A673 (cell line): ENCODE measurements at regions not wholly inside any gene's neighbourhood (a gene's known extent, or its start where the extent isn't known, plus 50 kb on each side); places are given as distances from the start of the nearest gene placed in this dataset.
"Not testable (repeated sequence)": the region's sequence is repeated elsewhere in the genome, so short reads cannot be mapped to it uniquely, and the experiment has no call there.

Source experiments
- BruUV-seq: library from RNA; stranded (reverse); fragments of 400-500 nt; replicated peaks from 2 replicates; lab custom pipeline; 2021; lab: Mats Ljungman, UMichigan
- CTCF ChIA-PET: fragments of 300-600 bp; sonication (Branson Sonifier 250); formaldehyde crosslinking; loops from one replicate; lab custom pipeline; 2022; ENCODE audit warnings: antibody characterized with exemption; lab: Charles Lee
- POLR2A ChIA-PET: fragments of 300-600 bp; sonication (Branson Sonifier 250); formaldehyde crosslinking; loops from one replicate; lab custom pipeline; 2022; ENCODE audit warnings: antibody characterized with exemption; ENCODE audit not compliant: low non-redundant PET; lab: Charles Lee
- DNase-seq: peaks from one replicate; pipeline ENCODE4 v3.0.0-alpha.2; 2015; ENCODE audit warnings: low spot score
- H3K27ac ChIP-seq: fragments of 200-600 bp; sonication (generic); 2 replicates; pipeline ENCODE4 v1.5.1; 2016; ENCODE audit warnings: mixed run types, low read depth, mild to moderate bottlenecking, mixed read lengths, antibody characterized with exemption, low read length; ENCODE audit not compliant: poor library complexity, severe bottlenecking
- H3K27me3 ChIP-seq: fragments of 200-600 bp; sonication (generic); replicated peaks from 2 replicates; pipeline ENCODE4 v1.6.1; 2017; ENCODE audit warnings: mixed run types, low read depth, mild to moderate bottlenecking, mixed read lengths, antibody characterized with exemption, low read length; ENCODE audit not compliant: insufficient read depth, poor library complexity
- H3K36me3 ChIP-seq: fragments of 200-600 bp; sonication (generic); 2 replicates; pipeline ENCODE4 v1.6.1; 2016; ENCODE audit warnings: mixed run types, mild to moderate bottlenecking, mixed read lengths, antibody characterized with exemption, low read length; ENCODE audit not compliant: insufficient read depth, poor library complexity, severe bottlenecking
- H3K4me1 ChIP-seq: fragments of 200-600 bp; sonication (generic); 2 replicates; pipeline ENCODE4 v1.6.1; 2017; ENCODE audit warnings: mixed run types, mild to moderate bottlenecking, mixed read lengths, antibody characterized with exemption, low read length; ENCODE audit not compliant: insufficient read depth, poor library complexity, severe bottlenecking
- H3K4me3 ChIP-seq: fragments of 200-600 bp; sonication (generic); 2 replicates; pipeline ENCODE4 v1.5.1; 2016; ENCODE audit warnings: low read depth, mixed run types, mild to moderate bottlenecking, mixed read lengths, low read length; ENCODE audit not compliant: poor library complexity, severe bottlenecking
- H3K9me3 ChIP-seq: fragments of 200-600 bp; sonication (generic); 2 replicates; pipeline ENCODE4 v1.6.1; 2016; ENCODE audit warnings: mixed run types, low read depth, mild to moderate bottlenecking, mixed read lengths, antibody characterized with exemption, low read length; ENCODE audit not compliant: poor library complexity, severe bottlenecking
- EZH2 ChIP-seq: fragments of 200-600 bp; sonication (generic); IDR thresholded peaks from 2 replicates; pipeline ENCODE4 v1.6.1; 2017; ENCODE audit warnings: borderline replicate concordance, low read depth, mild to moderate bottlenecking, mixed read lengths, antibody characterized with exemption, low read length; ENCODE audit not compliant: poor library complexity, severe bottlenecking
- intact Hi-C: fragments of 100-400 bp; cut with micrococcal nuclease; formaldehyde crosslinking; loops from one replicate; pipeline ENCODE4 v1.10.0; 2022; ENCODE audit not compliant: unreplicated experiment
- TF ChIP-seq, protein P1 (sequence below): fragments of 300-800, 200-600 bp; sonication (generic); conservative IDR thresholded peaks from 2 replicates; pipeline ENCODE4 v1.5.1; 2017; ENCODE audit warnings: low read depth, mild to moderate bottlenecking, antibody characterized with exemption, low read length, moderate library complexity, mixed read lengths

DNA sequence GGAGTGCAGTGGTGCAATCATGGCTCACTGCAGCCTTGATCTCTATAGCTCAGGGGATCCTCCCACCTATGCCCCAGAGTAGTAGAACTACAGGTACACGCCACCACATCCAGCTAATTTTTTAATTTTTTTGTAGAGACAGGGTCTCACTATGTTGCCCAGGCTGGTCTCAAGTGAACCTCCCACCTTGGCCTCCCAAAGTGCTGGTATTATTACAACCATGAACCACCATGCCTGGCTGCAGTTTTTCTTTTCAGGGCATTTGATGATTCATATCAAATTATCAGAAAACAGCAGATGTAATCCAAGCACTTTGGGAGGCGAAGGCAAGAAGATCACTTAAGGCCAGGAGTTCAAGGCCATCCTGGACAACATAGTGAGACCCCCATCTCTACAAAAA lies 88.4 kb upstream of the JARID2 start:
- H3K9me3 ChIP-seq = no peaks in the 10 kb centered on the region
- no peak for DNase-seq
- no peaks in the 10 kb centered on the region for H3K4me1 ChIP-seq
- no peak overlapping the region for H3K27ac ChIP-seq
- ChIA-PET CTCF (no interaction called here), POLR2A (no interaction called here)
- no peak for TF ChIP-seq EZH2
- TF ChIP-seq, protein P1, sequence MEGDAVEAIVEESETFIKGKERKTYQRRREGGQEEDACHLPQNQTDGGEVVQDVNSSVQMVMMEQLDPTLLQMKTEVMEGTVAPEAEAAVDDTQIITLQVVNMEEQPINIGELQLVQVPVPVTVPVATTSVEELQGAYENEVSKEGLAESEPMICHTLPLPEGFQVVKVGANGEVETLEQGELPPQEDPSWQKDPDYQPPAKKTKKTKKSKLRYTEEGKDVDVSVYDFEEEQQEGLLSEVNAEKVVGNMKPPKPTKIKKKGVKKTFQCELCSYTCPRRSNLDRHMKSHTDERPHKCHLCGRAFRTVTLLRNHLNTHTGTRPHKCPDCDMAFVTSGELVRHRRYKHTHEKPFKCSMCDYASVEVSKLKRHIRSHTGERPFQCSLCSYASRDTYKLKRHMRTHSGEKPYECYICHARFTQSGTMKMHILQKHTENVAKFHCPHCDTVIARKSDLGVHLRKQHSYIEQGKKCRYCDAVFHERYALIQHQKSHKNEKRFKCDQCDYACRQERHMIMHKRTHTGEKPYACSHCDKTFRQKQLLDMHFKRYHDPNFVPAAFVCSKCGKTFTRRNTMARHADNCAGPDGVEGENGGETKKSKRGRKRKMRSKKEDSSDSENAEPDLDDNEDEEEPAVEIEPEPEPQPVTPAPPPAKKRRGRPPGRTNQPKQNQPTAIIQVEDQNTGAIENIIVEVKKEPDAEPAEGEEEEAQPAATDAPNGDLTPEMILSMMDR = no peak
- no peak overlapping the region for H3K4me3 ChIP-seq
- no TSS peak for BruUV-seq
- intact Hi-C loops = no loop called here
- H3K27me3 ChIP-seq = no peaks in the 10 kb centered on the region
- H3K36me3 ChIP-seq = no peaks in the 10 kb centered on the region

DNA sequence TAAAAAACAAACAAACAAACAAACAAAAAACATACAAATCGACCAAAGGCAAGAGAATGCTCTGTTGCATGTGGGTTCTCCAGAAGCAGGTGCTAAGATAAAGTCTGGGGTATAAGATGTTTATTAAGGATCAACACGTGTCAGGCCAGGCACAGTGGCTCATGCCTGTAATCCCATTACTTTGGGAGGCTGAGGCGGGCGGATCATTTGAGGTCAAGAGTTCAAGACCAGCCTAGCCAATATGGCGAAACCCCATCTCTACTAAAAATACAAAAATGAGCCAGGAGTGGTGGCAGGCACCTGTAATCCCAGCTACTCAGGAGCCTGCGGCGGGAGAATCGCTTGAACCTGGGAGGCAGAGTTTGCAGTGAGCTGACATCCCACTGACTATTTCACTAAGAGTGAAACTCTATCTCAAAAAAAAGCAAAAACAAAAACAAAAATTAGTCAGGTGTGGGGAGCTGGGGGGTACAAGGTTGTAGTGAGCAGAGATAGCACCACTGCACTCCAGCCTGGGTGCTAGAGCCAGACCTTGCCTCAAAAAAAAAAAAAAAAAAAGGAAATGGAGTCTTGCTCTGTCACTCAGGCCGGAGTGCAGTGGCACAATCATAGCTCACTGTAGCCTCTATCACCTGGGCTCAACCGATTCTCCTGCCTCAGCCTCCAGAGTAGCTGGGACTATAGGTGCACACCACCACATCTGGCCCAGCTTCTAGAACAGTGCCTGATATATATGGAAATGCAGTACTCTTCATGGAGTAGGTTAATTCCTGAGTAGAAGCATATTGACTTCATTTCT lies 86.8 kb upstream of the JARID2 start:
- ChIA-PET CTCF (no interaction called here), POLR2A (no interaction called here)
- TF ChIP-seq, protein P1 = no peak
- TF ChIP-seq EZH2 = no peak

DNA sequence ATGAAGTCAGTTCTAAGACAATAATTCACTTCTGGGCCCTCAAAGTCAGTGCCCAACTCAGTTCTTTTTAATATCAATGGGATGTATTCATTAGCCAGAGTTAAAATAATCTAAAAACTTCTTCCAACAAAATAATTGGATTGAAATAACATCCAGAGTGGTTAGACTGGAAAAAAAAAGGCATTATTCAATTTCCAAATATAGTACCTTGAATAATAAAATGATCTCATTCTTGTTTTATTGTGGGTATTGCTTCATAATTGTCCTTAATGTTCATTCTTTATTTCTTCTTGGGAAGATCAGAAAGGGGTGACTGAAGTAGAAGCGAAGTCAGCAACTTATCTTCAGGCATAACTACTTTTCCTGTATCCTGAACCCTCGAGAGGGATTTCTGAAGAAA lies 85.1 kb upstream of the JARID2 start:
- no peak for DNase-seq

More for the DNA sequence above, 86.8 kb upstream of the JARID2 start:
- no peaks in the 10 kb centered on the region for H3K4me1 ChIP-seq
- intact Hi-C loops = no loop called here
- no peaks in the 10 kb centered on the region for H3K27me3 ChIP-seq
- BruUV-seq = no TSS peak
- no peak overlapping the region for H3K27ac ChIP-seq
- no peak overlapping the region for H3K4me3 ChIP-seq
- H3K9me3 ChIP-seq = no peaks in the 10 kb centered on the region
- no peaks in the 10 kb centered on the region for H3K36me3 ChIP-seq
- no peak for DNase-seq

DNA sequence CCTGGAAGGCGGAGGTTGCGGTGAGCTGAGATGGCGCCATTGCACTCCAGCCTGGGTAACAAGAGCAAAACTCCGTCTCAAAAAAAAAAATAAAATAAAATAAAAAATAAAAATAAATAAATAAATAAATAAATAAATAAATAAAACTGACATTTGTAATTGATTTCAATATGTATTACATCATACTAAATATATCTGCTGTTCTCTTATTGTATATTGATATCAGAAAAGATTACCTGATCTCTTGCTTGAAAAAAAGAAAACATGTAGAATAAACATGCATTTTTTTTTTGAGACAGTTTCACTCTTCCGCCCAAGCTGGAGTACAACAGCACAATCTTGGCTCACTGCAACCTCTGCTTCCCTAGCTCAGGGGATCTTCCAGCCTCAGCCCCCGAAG lies 81.0 kb upstream of the JARID2 start:
- H3K4me1 ChIP-seq, H3K36me3 ChIP-seq, POLR2A ChIA-PET, intact Hi-C loops, DNase-seq, H3K9me3 ChIP-seq, H3K4me3 ChIP-seq, H3K27ac ChIP-seq, H3K27me3 ChIP-seq, BruUV-seq: not testable (repeated sequence)
- CTCF ChIA-PET = interaction anchor here (0.6 kb wide), 1 partner anchor 142 kb away, joined by 3 read pairs; no protein-coding TSS in a partner anchor

More for the DNA sequence above, 85.1 kb upstream of the JARID2 start:
- H3K27ac ChIP-seq = no peak overlapping the region
- no peak overlapping the region for H3K4me3 ChIP-seq
- intact Hi-C loops = no loop called here
- no peaks in the 10 kb centered on the region for H3K4me1 ChIP-seq
- no peaks in the 10 kb centered on the region for H3K27me3 ChIP-seq
- CTCF ChIA-PET = no interaction called here
- POLR2A ChIA-PET = no interaction called here
- H3K9me3 ChIP-seq = no peaks in the 10 kb centered on the region
- no TSS peak for BruUV-seq
- H3K36me3 ChIP-seq = no peaks in the 10 kb centered on the region
- no peak for TF ChIP-seq EZH2
- TF ChIP-seq, protein P1 = no peak
